WTC11 (cell line): ENCODE measurements at regions not wholly inside any gene's neighbourhood (a gene's known extent, or its start where the extent isn't known, plus 50 kb on each side); places are given as distances from the start of the nearest gene placed in this dataset.

Experiments
- ATF2 ChIP-seq: sonication (generic); formaldehyde crosslinking; IDR thresholded peaks from 2 replicates; pipeline ENCODE4 v1.8.1; 2022; ENCODE audit warnings: low read depth, missing genetic modification reagents, borderline replicate concordance
- USF1 ChIP-seq: sonication (generic); formaldehyde crosslinking; IDR thresholded peaks from 2 replicates; pipeline ENCODE4 v1.8.0; 2022; ENCODE audit warnings: mild to moderate bottlenecking, missing genetic modification reagents

GRCh38 chr9:8262625-8263622 lies 463.3 kb upstream of the DMAC1 start:
- TF ChIP-seq ATF2 (CRISPR knock-in tag) (no peak), USF1 (CRISPR knock-in tag) (no peak)
